PC-9 (cell line): ENCODE measurements at regions not wholly inside any gene's neighbourhood (a gene's known extent, or its start where the extent isn't known, plus 50 kb on each side); places are given as distances from the start of the nearest gene placed in this dataset.

Experiments
- CTCF ChIP-seq: fragments of 200-600 bp; sonication (generic); conservative IDR thresholded peaks from 2 replicates; pipeline ENCODE4 v1.6.1; 2017; ENCODE audit warnings: mixed run types, antibody characterized with exemption, mild to moderate bottlenecking, moderate library complexity
- EZH2 ChIP-seq: fragments of 200-600 bp; sonication (generic); IDR thresholded peaks from 2 replicates; pipeline ENCODE4 v1.8.0; 2017; ENCODE audit warnings: antibody characterized with exemption, low read depth

DNA sequence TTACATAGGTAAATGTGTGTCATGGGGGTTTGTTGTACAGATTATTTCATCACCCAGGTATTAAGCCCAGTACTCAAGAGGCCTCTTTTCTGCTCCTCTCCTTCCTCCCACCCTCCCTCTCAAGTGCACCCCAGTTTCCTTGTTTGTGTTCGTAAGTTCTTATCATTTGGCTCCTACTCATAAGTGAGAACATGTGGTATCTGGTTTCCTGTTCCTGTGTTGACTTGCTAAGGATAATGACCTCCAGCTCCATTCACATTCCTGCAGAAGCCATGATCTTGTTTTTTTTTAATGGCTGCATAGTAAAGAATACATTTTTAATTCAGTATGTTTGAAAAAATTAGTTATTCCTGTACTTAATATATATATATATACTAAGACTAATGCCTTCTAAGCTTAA lies 107.7 kb downstream of the CLDN17 start:
- TF ChIP-seq EZH2 (no peak), CTCF (no peak)
